ENCODE measurements at regions not wholly inside any gene's neighbourhood (a gene's known extent, or its start where the extent isn't known, plus 50 kb on each side); places are given as distances from the start of the nearest gene placed in this dataset.

- H3K27ac ChIP-seq: peak overlapping the region; percentile 25 to 54
- WGBS, 2 donors: 51 to 59% methylated on average over 5 of the region's 5 CpGs
Measured at GRCh38 chr2:64214281-64215115, 70.3 kb upstream of the PELI1 start.

GRCh38 chr2:64217198-64217869 is 73.1 kb upstream of the PELI1 start:
- no peak overlapping the region for H3K27ac ChIP-seq
- no peak for TF ChIP-seq POLR2A (IDR thresholded peaks at IDR 0.05)
- TF ChIP-seq CTCF (IDR thresholded peaks at IDR 0.05): no peak
- WGBS, 2 donors: 83 to 92% methylated on average over 9 of the region's 9 CpGs
- H3K36me3 ChIP-seq (ENCODE audit: low read depth, missing control alignments): no peaks in the 10 kb centered on the region
- H3K4me1 ChIP-seq: peaks cover 26% of the 10 kb centered on the region
- DNase-seq: no peak
- H3K27me3 ChIP-seq: no peaks in the 10 kb centered on the region
- no peak overlapping the region for H3K4me3 ChIP-seq
- H3K9me3 ChIP-seq: no peaks in the 10 kb centered on the region
- intact Hi-C loops (cut with DNase I; ENCODE audit: low total_unique reads): no loop called here

More at GRCh38 chr2:64214281-64215115, 70.3 kb upstream of the PELI1 start:
- Histone ChIP-seq H3K9me3 (no peaks in the 10 kb centered on the region), H3K4me1 (peaks cover under 1% of the 10 kb centered on the region), H3K4me3 (no peak overlapping the region), H3K27me3 (no peaks in the 10 kb centered on the region), H3K36me3 (ENCODE audit: low read depth, missing control alignments) (no peaks in the 10 kb centered on the region)
- DNase-seq: no peak
- intact Hi-C loops (cut with DNase I; ENCODE audit: low total_unique reads): no loop called here
- TF ChIP-seq CTCF (IDR thresholded peaks at IDR 0.05) (no peak), POLR2A (IDR thresholded peaks at IDR 0.05) (no peak)

- H3K36me3 ChIP-seq (ENCODE audit: low read depth, missing control alignments): no peaks in the 10 kb centered on the region
- no peaks in the 10 kb centered on the region for H3K9me3 ChIP-seq
- no peak for DNase-seq
- no peak overlapping the region for H3K4me3 ChIP-seq
- WGBS, 2 donors: 71% methylated on average over 4 of the region's 4 CpGs
- TF ChIP-seq POLR2A (IDR thresholded peaks at IDR 0.05): no peak
- TF ChIP-seq CTCF (IDR thresholded peaks at IDR 0.05): no peak
- H3K4me1 ChIP-seq: peaks cover 36% of the 10 kb centered on the region
- H3K27ac ChIP-seq: no peak overlapping the region
- intact Hi-C loops (cut with DNase I; ENCODE audit: low total_unique reads): no loop called here
- H3K27me3 ChIP-seq: no peaks in the 10 kb centered on the region
Measured at GRCh38 chr2:64218137-64218802, 74.0 kb upstream of the PELI1 start.

- peaks cover 37% of the 10 kb centered on the region for H3K4me1 ChIP-seq
- no peak overlapping the region for H3K4me3 ChIP-seq
- H3K9me3 ChIP-seq: no peaks in the 10 kb centered on the region
- peak overlapping the region; percentile 57 to 63 for H3K27ac ChIP-seq
- TF ChIP-seq POLR2A (IDR thresholded peaks at IDR 0.05) (no peak), CTCF (IDR thresholded peaks at IDR 0.05) (no peak)
- 28 to 32% methylated on average over 2 of the region's 2 CpGs for WGBS, 2 donors
- intact Hi-C loops (cut with DNase I; ENCODE audit: low total_unique reads): no loop called here
- no peak for DNase-seq
- no peaks in the 10 kb centered on the region for H3K27me3 ChIP-seq
- H3K36me3 ChIP-seq (ENCODE audit: low read depth, missing control alignments): no peaks in the 10 kb centered on the region
Measured at GRCh38 chr2:64219149-64219548, 74.9 kb upstream of the PELI1 start.
